B cell (primary cell): ENCODE measurements at regions not wholly inside any gene's neighbourhood (a gene's known extent, or its start where the extent isn't known, plus 50 kb on each side); places are given as distances from the start of the nearest gene placed in this dataset.

Experiments used
- ATAC-seq: fragments of 200-7000 bp; cut with Tn5 transposase; one replicate; pipeline ENCODE4 v1.10.0; 2021; ENCODE audit warnings: low read depth, mild to moderate bottlenecking, moderate number of reproducible peaks, moderate library complexity
- CTCF ChIA-PET: fragments of 350-600 bp; sonication (Branson Sonifier 250); formaldehyde crosslinking; loops from one replicate; lab custom pipeline; 2021; ENCODE audit warnings: antibody characterized with exemption, inconsistent platforms; lab: Charles Lee
- POLR2A ChIA-PET: fragments of 350-600 bp; sonication (Branson Sonifier 250); formaldehyde crosslinking; loops from one replicate; lab custom pipeline; 2021; ENCODE audit warnings: antibody characterized with exemption; lab: Charles Lee
- DNase-seq: peaks from one replicate; pipeline ENCODE4 v3.0.0; 2013
- H2AFZ ChIP-seq: 2 replicates; pipeline ENCODE4 v1.6.1; 2012; ENCODE audit warnings: mild to moderate bottlenecking, low read depth, low read length; ENCODE audit not compliant: insufficient read depth, poor library complexity, severe bottlenecking
- H3K27ac ChIP-seq, 2 donors: 1 replicate in 1 of 2; 2 replicates in 1 of 2; pipeline ENCODE4 v1.5.1; 2012 to 2013; ENCODE audit warnings: low read length in 2 of 2, mild to moderate bottlenecking in 2 of 2, moderate library complexity in 1 of 2
- H3K27me3 ChIP-seq, 4 experiments: fragments of 200-600 bp in 1 of 4; sonication (generic) in 1 of 4; replicated peaks in 1 of 4; 1 replicate in 2 of 4; 2 replicates in 2 of 4; pipeline versions ENCODE4 v1.6.1 to v1.7.0; 2013 to 2016; ENCODE audit warnings: low read length in 3 of 4, mild to moderate bottlenecking in 2 of 4, mixed read lengths in 1 of 4, moderate library complexity in 1 of 4; ENCODE audit not compliant: insufficient read depth in 4 of 4, control insufficient read depth in 3 of 4; ENCODE audit errors: control extremely low read depth in 1 of 4
- H3K36me3 ChIP-seq, 2 experiments: replicated peaks in 1 of 2; 1 replicate in 1 of 2; 2 replicates in 1 of 2; pipeline versions ENCODE4 v1.6.1 to v1.7.1; 2013; ENCODE audit warnings: low read length in 1 of 2; ENCODE audit not compliant: insufficient read depth in 2 of 2, control insufficient read depth in 1 of 2; ENCODE audit errors: control extremely low read depth in 1 of 2, extremely low read depth in 1 of 2
- H3K4me1 ChIP-seq, 2 donors: fragments of 200-600 bp in 1 of 2; sonication (generic) in 1 of 2; 1 replicate in 1 of 2; 2 replicates in 1 of 2; pipeline versions ENCODE4 v1.5.1 to v1.6.1; 2013 to 2017; ENCODE audit warnings: low read length in 2 of 2; ENCODE audit not compliant: control insufficient read depth in 2 of 2, insufficient read depth in 2 of 2
- H3K4me2 ChIP-seq: replicated peaks from 2 replicates; pipeline ENCODE3; 2012; ENCODE audit warnings: mild to moderate bottlenecking, low read depth, low read length; ENCODE audit not compliant: poor library complexity, severe bottlenecking
- H3K4me3 ChIP-seq, 5 experiments: fragments of 200-600 bp in 1 of 5; sonication (generic) in 1 of 5; 1 replicate in 3 of 5; 2 replicates in 2 of 5; pipeline versions ENCODE4 v1.5.1 to v1.7.0; 2011 to 2016; ENCODE audit warnings: low read length in 4 of 5, mild to moderate bottlenecking in 4 of 5, low read depth in 2 of 5, control low read depth in 1 of 5, moderate library complexity in 1 of 5; ENCODE audit not compliant: insufficient read depth in 1 of 5; ENCODE audit errors: control extremely low read depth in 1 of 5, extremely low read depth in 1 of 5
- H3K79me2 ChIP-seq: fragments of 200-600 bp; sonication (generic); one replicate; pipeline ENCODE4 v1.6.0; 2016; ENCODE audit warnings: low read length; ENCODE audit not compliant: control insufficient read depth, insufficient read depth
- H3K9ac ChIP-seq: fragments of 200-600 bp; sonication (generic); 2 replicates; pipeline ENCODE4 v1.6.1; 2017; ENCODE audit warnings: mild to moderate bottlenecking, low read length, moderate library complexity
- H3K9me3 ChIP-seq, 3 donors: one replicate each; pipeline versions ENCODE4 v1.6.1 to v1.7.1; 2013; ENCODE audit warnings: low read length in 2 of 3; ENCODE audit not compliant: control insufficient read depth in 2 of 3, insufficient read depth in 1 of 3; ENCODE audit errors: control extremely low read depth in 1 of 3
- H4K20me1 ChIP-seq: 2 replicates; pipeline ENCODE4 v1.6.0; 2012; ENCODE audit warnings: mild to moderate bottlenecking, low read length; ENCODE audit not compliant: insufficient read depth, control insufficient read depth, poor library complexity, severe bottlenecking
- H3K27ac Mint-ChIP-seq: one replicate; pipeline ENCODE4 v1.8.0; 2021; ENCODE audit warnings: mixed read lengths
- H3K27me3 Mint-ChIP-seq: one replicate; pipeline ENCODE4 v1.8.0; 2021; ENCODE audit warnings: mixed read lengths
- H3K4me1 Mint-ChIP-seq: one replicate; pipeline ENCODE4 v1.8.0; 2021; ENCODE audit warnings: mixed read lengths
- H3K4me3 Mint-ChIP-seq: one replicate; pipeline ENCODE4 v1.8.0; 2021; ENCODE audit warnings: mixed read lengths
- H3K9me3 Mint-ChIP-seq: one replicate; pipeline ENCODE4 v1.8.0; 2022; ENCODE audit warnings: mixed read lengths; ENCODE audit not compliant: insufficient read depth
- EZH2 ChIP-seq: IDR thresholded peaks from 2 replicates; pipeline ENCODE4 v1.6.1; 2012; ENCODE audit warnings: borderline replicate concordance, low read depth, mild to moderate bottlenecking, moderate library complexity, low read length; ENCODE audit not compliant: insufficient read depth, poor library complexity, severe bottlenecking
- whole genome bisulfite sequencing: methylation state at CpG from one replicate; pipeline ENCODE4 v1.1.5; 2013; ENCODE audit warnings: missing lambda C conversion rate; ENCODE audit not compliant: insufficient coverage; 5-methylcytosine and 5-hydroxymethylcytosine counted together
- intact Hi-C: fragments of 100-400 bp; cut with micrococcal nuclease; formaldehyde crosslinking; loops from one replicate; pipeline ENCODE4 v1.10.0; 2022
- TF ChIP-seq, protein P1 (sequence below): fragments of 200-600 bp; IDR thresholded peaks from one replicate; pipeline ENCODE4 v1.8.0; 2022; ENCODE audit warnings: antibody characterized with exemption, mild to moderate bottlenecking

DNA sequence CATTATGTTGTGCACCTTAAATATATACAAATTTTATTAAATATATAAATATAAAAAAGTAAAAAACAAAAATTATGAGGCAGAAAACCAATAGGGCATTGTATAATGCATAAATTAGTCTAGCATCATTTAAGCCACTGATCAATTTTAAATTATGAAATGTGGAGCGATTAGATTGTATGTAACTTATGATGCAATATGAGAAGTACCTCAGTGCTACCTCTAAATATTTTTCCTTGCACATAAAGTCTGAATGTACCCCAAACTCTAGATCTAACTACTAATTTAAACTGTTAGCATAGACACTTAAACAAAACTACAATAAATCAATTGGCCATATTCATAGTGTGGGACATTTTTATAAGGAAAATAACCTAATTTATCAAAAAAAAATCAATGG, 1178.5 kb upstream of the MIR17HG start:
- H4K20me1 ChIP-seq = no peaks in the 10 kb centered on the region
- ChIA-PET POLR2A (no interaction called here), CTCF (no interaction called here)
- H3K27ac ChIP-seq = no peak overlapping the region
- no peaks in the 10 kb centered on the region for H3K4me1 Mint-ChIP-seq
- DNase-seq (no peak), ATAC-seq (no peak)
- no peaks in the 10 kb centered on the region for H3K27me3 ChIP-seq
- no peaks in the 10 kb centered on the region for H3K9me3 ChIP-seq
- H3K9ac ChIP-seq = no peak overlapping the region
- intact Hi-C loops = no loop called here
- no peaks in the 10 kb centered on the region for H3K79me2 ChIP-seq
- no peak overlapping the region for H3K4me3 Mint-ChIP-seq
- H3K4me1 ChIP-seq = no peaks in the 10 kb centered on the region
- H3K4me3 ChIP-seq = no peak overlapping the region
- no peaks in the 10 kb centered on the region for H3K27me3 Mint-ChIP-seq
- no peak overlapping the region for H2AFZ ChIP-seq
- no peak overlapping the region for H3K4me2 ChIP-seq
- H3K27ac Mint-ChIP-seq = no peak overlapping the region
- WGBS = no CpG with 5 or more reads among the region's 1 CpG
- TF ChIP-seq EZH2 = no peak
- TF ChIP-seq, protein P1, sequence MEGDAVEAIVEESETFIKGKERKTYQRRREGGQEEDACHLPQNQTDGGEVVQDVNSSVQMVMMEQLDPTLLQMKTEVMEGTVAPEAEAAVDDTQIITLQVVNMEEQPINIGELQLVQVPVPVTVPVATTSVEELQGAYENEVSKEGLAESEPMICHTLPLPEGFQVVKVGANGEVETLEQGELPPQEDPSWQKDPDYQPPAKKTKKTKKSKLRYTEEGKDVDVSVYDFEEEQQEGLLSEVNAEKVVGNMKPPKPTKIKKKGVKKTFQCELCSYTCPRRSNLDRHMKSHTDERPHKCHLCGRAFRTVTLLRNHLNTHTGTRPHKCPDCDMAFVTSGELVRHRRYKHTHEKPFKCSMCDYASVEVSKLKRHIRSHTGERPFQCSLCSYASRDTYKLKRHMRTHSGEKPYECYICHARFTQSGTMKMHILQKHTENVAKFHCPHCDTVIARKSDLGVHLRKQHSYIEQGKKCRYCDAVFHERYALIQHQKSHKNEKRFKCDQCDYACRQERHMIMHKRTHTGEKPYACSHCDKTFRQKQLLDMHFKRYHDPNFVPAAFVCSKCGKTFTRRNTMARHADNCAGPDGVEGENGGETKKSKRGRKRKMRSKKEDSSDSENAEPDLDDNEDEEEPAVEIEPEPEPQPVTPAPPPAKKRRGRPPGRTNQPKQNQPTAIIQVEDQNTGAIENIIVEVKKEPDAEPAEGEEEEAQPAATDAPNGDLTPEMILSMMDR = no peak
- peaks cover 6% of the 10 kb centered on the region for H3K9me3 Mint-ChIP-seq
- H3K36me3 ChIP-seq = no peaks in the 10 kb centered on the region

- Histone ChIP-seq H3K27ac (no peak overlapping the region), H3K36me3 (no peaks in the 10 kb centered on the region), H3K4me3 (no peak overlapping the region), H2AFZ (no peak overlapping the region), H3K9me3 (no peaks in the 10 kb centered on the region), H3K4me2 (no peak overlapping the region), H3K9ac (no peak overlapping the region), H3K79me2 (no peaks in the 10 kb centered on the region), H4K20me1 (no peaks in the 10 kb centered on the region), H3K4me1 (no peaks in the 10 kb centered on the region), H3K27me3 (no peaks in the 10 kb centered on the region)
- ATAC-seq (no peak), DNase-seq (no peak)
- TF ChIP-seq, protein P1 = no peak
- TF ChIP-seq EZH2 = no peak
- POLR2A ChIA-PET = no interaction called here
- Mint-ChIP-seq H3K27me3 (no peaks in the 10 kb centered on the region), H3K4me3 (no peak overlapping the region), H3K9me3 (peaks cover 6% of the 10 kb centered on the region), H3K27ac (no peak overlapping the region), H3K4me1 (no peaks in the 10 kb centered on the region)
- intact Hi-C loops = no loop called here
- WGBS = 60% methylated on average over 1 of the region's 1 CpG
- CTCF ChIA-PET = no interaction called here
These were observed 1177.3 kb upstream of the MIR17HG start for GRCh38 chr13:90170208-90170607.
